ENCODE measurements at regions not wholly inside any gene's neighbourhood (a gene's known extent, or its start where the extent isn't known, plus 50 kb on each side); places are given as distances from the start of the nearest gene placed in this dataset.

- Mint-ChIP-seq H3K4me3 (ENCODE audit: unreplicated experiment) (no peak within 1 kb of the TSS), H3K27ac (ENCODE audit: unreplicated experiment) (no peak within 1 kb of the TSS), H3K27me3 (ENCODE audit: insufficient read depth, unreplicated experiment) (no peaks in the 10 kb centered on the region), H3K9me3 (ENCODE audit: unreplicated experiment) (no peaks in the 10 kb centered on the region), H3K36me3 (ENCODE audit: insufficient read depth, unreplicated experiment) (no peaks in the 10 kb centered on the region), H3K4me1 (ENCODE audit: low read depth, unreplicated experiment) (no peaks in the 10 kb centered on the region)
- no peaks in the 10 kb centered on the region for H3K36me3 ChIP-seq (ENCODE audit: control insufficient read depth, insufficient read depth, low read length)
- no peaks in the 10 kb centered on the region; the same call in 1 of the 2 replicates for H3K4me1 ChIP-seq
- intact Hi-C loops (cut with micrococcal nuclease; ENCODE audit: unreplicated experiment): loop anchor here (2.0 kb wide), 1 partner anchor 15 kb away; no protein-coding TSS in a partner anchor
- CTCF ChIA-PET: interaction anchor here (0.7 kb wide), 1 partner anchor 101 kb away, joined by 3 read pairs; no protein-coding TSS in a partner anchor
- DNase-seq: no peak
- POLR2A ChIA-PET: no interaction called here
- no TSS peak for BruUV-seq (replicated peaks)
- H3K27me3 ChIP-seq (replicated peaks; ENCODE audit: control insufficient read depth, insufficient read depth, low read length): no peaks in the 10 kb centered on the region
- H3K9me3 ChIP-seq: no peaks in the 10 kb centered on the region
- no peak for TF ChIP-seq CTCF (IDR thresholded peaks at IDR 0.05; ENCODE audit: insufficient read depth in 1 of 2, low read depth in 1 of 2, low read length in 1 of 2, severe bottlenecking in 1 of 2, unreplicated experiment in 1 of 2)
- no peak within 1 kb of the TSS for H3K4me3 ChIP-seq (ENCODE audit: low read depth, low read length)
These were observed 148.9 kb upstream of the IL12A start, which contains the start of gene SCHIP1 for GRCh38 chr3:159839561-159840379. Gene SCHIP1, plus strand, starts transcription at chr3:159839861.

DNA sequence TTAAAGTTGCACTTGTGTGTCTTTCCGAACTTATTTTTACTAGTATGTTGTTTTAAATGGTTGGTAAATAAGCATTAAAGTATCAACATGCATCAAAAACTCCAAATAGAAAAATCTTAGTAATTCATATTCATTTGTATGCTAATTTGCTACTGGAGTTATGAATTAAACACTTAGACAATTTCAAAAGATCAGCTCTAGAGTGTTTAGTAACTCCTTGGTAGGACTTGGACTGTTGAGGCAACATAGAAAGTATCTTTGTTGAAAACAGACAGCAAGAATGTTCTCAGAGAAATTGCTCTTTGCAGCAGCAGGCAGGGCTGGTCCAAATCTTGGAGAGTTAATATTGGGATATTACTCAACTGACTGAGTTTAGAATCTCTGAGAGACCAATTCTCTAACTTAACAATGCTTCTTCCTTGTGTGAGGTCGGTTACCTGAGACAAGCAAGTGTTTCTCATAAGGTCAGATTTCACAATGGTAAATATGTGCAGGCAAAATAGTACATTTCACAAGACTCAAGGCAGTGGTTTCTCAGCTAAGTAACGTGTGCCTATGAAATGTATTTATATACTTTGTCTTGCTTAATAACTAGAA, 147.8 kb upstream of the IL12A start:
- Histone ChIP-seq H3K4me1 (peaks cover 1% of the 10 kb centered on the region; the same call in 1 of the 2 replicates), H3K4me3 (ENCODE audit: low read depth, low read length) (no peak overlapping the region), H3K9me3 (no peaks in the 10 kb centered on the region), H3K27me3 (replicated peaks; ENCODE audit: control insufficient read depth, insufficient read depth, low read length) (no peaks in the 10 kb centered on the region), H3K36me3 (ENCODE audit: control insufficient read depth, insufficient read depth, low read length) (no peaks in the 10 kb centered on the region)
- BruUV-seq (replicated peaks): no TSS peak
- peaks cover 6% of the 10 kb centered on the region for H3K36me3 Mint-ChIP-seq (ENCODE audit: insufficient read depth, unreplicated experiment)
- H3K4me1 Mint-ChIP-seq (ENCODE audit: low read depth, unreplicated experiment): no peaks in the 10 kb centered on the region
- H3K9me3 Mint-ChIP-seq (ENCODE audit: unreplicated experiment): no peaks in the 10 kb centered on the region
- DNase-seq: no peak
- TF ChIP-seq CTCF (IDR thresholded peaks at IDR 0.05; ENCODE audit: insufficient read depth in 1 of 2, low read depth in 1 of 2, low read length in 1 of 2, severe bottlenecking in 1 of 2, unreplicated experiment in 1 of 2): no peak
- H3K27me3 Mint-ChIP-seq (ENCODE audit: insufficient read depth, unreplicated experiment): no peaks in the 10 kb centered on the region
- intact Hi-C loops (cut with micrococcal nuclease; ENCODE audit: unreplicated experiment): loop anchor here (2.0 kb wide), 1 partner anchor 14 kb away; no protein-coding TSS in a partner anchor
- H3K27ac Mint-ChIP-seq (ENCODE audit: unreplicated experiment): no peak overlapping the region
- ChIA-PET POLR2A (no interaction called here), CTCF (no interaction called here)
- no peak overlapping the region for H3K4me3 Mint-ChIP-seq (ENCODE audit: unreplicated experiment)

DNA sequence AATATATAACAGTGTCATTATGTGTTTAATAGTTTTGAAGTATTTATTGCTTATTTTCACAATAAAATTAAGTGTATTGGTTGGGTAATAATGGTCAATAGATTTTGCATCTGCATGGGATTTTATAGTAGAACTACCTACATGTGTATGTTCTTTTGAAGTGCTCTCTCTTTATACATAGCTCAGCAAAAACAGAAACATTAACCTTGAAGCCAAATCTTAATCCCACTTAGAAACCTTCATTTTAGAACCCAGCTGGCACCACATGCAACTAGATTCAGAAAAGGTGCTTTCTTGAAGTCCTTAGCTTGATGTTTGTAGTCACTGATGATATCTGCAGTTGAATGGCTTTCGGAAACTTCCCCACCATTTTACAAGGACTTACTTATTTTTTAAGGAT, 146.9 kb upstream of the IL12A start:
- Mint-ChIP-seq H3K27me3 (ENCODE audit: insufficient read depth, unreplicated experiment) (no peaks in the 10 kb centered on the region), H3K27ac (ENCODE audit: unreplicated experiment) (no peak overlapping the region), H3K4me3 (ENCODE audit: unreplicated experiment) (no peak overlapping the region), H3K36me3 (ENCODE audit: insufficient read depth, unreplicated experiment) (peaks cover 6% of the 10 kb centered on the region), H3K4me1 (ENCODE audit: low read depth, unreplicated experiment) (no peaks in the 10 kb centered on the region), H3K9me3 (ENCODE audit: unreplicated experiment) (no peaks in the 10 kb centered on the region)
- intact Hi-C loops (cut with micrococcal nuclease; ENCODE audit: unreplicated experiment): loop anchor here (2.0 kb wide), 1 partner anchor 13 kb away; no protein-coding TSS in a partner anchor
- no peak for DNase-seq
- peaks cover 2% of the 10 kb centered on the region; the same call in 1 of the 2 replicates for H3K4me1 ChIP-seq
- no peak overlapping the region for H3K4me3 ChIP-seq (ENCODE audit: low read depth, low read length)
- BruUV-seq (replicated peaks): no TSS peak
- TF ChIP-seq CTCF (IDR thresholded peaks at IDR 0.05; ENCODE audit: insufficient read depth in 1 of 2, low read depth in 1 of 2, low read length in 1 of 2, severe bottlenecking in 1 of 2, unreplicated experiment in 1 of 2): no peak
- ChIA-PET CTCF (no interaction called here), POLR2A (no interaction called here)
- no peaks in the 10 kb centered on the region for H3K36me3 ChIP-seq (ENCODE audit: control insufficient read depth, insufficient read depth, low read length)
- H3K27me3 ChIP-seq (replicated peaks; ENCODE audit: control insufficient read depth, insufficient read depth, low read length): no peaks in the 10 kb centered on the region
- no peaks in the 10 kb centered on the region for H3K9me3 ChIP-seq
